ENCODE measurements at regions not wholly inside any gene's neighbourhood (a gene's known extent, or its start where the extent isn't known, plus 50 kb on each side); places are given as distances from the start of the nearest gene placed in this dataset.

DNA sequence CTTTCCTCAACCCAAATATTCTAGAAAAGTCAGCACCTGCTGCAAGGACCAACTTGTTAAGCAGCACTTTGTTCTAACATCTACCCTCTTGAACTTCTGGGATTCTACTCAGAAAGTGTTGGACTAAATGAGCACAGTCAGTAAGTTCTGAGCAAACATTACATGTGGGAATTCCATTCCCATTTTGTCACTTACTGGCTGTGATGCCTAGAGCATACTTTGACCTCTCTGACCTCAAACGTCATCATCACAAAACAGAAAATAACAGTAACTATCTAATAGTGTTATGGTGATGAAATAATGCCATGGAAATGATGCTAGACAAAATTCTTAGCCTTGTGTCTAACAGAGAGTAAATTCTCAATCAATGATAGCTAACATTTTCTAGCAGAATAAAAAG, 829.4 kb downstream of the EPHA7 start:
- no peak for DNase-seq

DNA sequence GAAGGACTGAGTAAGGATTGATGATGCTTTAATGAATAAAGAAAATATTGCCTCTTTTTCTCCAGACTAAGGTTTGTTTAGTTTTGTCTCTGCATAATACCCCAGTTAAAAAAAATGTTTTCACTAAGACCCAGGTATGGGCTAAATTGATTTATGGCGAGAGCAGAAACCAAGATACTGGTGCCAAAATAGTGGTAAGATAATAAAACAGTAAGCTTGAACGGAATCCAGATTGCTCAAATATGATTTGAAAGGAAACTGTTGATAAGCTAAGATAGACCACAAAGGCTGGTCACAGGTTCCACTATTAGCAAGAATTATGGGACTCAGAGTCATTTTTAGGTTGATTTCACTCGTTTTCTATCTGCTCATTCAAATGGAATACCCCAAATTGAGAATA, 831.2 kb downstream of the EPHA7 start:
- DNase-seq, result no peak

DNA sequence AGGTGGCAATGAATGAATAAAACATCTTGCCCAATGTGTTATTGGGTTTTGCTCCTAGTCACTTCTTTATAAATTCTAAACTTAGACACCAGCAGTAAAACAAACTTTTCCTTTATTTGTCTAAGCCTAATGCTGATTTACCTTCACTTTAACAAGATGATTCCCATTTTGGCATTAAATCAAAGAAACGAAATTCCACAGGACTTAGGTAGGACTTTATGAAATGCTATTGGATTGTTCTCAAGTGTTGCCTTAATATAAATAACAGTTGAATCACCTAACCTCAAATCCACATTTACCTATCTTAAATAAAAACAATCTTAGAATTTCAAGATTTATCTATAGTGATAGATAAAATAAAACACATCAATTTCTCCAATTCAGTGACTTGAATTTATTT, 831.8 kb downstream of the EPHA7 start:
- no peak for DNase-seq

DNA sequence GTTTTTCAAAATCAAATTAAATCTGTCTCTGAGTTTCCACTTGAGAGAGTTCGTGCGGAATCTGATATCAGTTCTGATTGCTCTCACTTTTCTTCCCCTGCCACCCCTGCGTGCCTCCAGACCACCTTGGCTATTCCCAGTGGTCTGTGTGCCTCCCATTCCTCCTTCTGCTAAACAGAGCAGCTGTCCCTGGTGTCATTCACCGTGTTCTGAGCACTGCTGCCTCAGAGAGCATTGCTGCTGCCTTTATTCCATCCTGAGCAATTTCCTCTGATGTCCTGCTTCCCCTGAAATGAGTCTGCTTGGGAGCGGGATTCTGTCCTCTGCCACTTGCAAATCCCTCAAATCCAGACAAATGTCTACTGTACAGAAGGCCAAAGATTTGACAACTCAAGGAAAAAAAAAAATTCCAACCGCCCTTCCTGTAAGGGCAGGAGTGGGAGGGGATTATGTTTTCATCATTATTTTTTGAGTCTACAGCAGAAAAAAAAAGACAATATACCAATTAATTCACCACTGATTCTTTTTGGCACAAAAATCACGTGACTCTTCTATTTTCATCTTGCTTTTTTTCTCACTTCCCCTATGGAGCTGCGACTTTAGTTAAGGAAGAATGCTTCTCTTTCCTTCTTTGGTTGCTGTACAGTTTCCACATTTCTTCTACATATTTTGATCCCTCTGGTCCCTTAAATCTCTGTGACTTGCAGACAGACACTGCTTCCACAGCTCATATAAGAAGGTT, 833.0 kb downstream of the EPHA7 start:
- DNase-seq, result no peak

DNA sequence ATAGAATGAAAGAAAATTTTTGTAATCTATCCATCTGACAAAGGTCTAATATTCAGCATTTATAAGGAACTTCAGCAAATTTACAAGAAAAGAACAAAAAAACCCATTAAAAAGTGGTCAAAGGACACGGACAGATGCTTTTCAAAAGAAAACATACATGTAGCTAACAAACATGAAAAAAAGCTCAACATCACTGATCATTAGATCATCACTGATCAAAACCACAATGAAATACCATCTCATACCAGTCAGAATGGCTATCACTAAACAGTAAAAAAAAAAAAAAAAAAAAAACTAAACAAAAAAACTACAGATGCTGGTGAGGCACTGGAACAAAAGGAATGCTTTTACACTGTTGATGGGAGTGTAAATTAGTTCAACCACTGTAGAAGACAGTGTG, 837.1 kb downstream of the EPHA7 start:
- DNase-seq, result no peak

DNA sequence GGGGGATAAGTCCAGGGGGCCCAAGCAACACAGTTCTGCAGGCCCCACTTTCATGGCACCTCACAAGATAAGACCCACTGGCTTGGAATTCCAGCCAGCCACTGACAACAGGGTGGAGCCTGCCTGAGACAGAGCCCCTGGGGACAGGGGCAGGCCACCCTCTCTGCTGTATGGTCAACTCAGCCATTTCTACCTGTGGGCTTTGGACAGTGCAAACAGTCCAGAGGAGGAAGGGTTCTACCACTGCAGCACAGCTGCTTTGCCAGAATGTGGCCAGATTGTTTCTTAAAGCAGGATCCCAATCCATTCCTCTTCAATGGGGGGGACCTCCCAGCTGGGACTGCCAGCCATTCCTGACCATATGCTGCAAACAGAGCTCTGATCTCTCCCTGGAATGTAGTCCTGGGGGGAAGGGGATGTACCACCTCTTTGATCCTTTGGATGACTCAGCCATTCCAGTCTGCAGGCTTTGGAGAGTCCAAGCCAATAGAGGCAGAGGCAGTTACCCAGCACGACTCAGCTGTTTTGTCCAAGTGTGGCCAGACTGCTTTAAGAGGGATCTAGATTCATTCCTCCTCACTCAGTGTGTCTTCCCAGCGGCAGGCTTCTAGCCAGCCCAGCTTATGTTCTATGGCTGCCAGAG, 842.2 kb downstream of the EPHA7 start:
- no peak for DNase-seq

DNA sequence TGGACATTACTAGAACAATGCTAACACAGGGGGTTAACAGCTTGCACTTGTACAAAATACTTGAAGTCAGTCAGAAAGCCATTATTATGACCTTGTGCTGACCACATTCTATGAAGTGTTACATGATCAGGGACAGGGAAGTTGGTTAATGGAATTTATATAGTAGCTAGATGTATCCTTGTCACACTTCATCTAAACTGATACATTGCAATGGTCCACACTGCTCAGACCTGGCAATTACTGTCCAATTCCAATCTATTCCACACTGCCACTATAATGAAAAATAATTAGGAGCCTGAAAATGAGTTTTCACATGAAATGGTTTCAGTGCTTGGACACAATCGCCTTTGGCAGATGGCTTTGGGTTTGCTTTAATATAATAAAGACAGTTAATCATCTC, 850.8 kb downstream of the EPHA7 start:
- no peak for DNase-seq

DNA sequence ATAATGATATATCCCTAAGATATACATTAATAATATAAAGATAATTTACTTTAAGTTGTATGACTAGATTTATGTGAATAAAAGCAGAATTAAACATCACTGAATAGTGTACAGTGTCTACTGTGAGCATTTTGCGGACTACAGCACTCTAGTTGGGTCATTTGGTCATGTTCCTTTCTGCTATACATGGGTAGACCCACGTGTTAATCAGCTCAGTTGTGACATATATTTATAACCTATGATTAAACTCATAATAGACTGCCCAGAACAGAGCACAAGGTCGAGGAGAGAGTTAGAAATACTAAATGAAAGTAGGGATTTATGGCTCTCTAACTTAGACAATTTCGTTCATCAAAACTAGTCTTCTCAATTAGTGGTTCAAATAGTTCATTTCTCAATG, 852.7 kb downstream of the EPHA7 start:
- DNase-seq, result no peak

DNA sequence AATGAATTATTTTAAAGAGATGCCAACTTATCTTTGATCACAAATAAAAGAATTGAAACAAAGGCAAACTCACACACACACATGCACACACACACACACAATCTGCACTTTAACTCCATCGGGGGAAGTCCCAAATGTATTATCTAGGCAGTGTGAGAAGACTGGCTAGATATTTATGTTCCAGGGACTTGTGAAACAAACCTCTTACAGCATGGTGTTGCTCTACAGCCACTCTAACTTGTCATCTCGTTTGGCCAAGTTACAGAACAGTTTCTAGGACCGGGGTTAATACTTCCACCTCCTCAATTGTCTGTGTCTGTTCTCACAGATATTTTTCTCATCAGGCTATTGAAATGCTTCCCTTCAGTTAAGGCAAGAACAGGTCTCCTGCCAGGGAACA, 855.0 kb downstream of the EPHA7 start:
- DNase-seq, result no peak

DNA sequence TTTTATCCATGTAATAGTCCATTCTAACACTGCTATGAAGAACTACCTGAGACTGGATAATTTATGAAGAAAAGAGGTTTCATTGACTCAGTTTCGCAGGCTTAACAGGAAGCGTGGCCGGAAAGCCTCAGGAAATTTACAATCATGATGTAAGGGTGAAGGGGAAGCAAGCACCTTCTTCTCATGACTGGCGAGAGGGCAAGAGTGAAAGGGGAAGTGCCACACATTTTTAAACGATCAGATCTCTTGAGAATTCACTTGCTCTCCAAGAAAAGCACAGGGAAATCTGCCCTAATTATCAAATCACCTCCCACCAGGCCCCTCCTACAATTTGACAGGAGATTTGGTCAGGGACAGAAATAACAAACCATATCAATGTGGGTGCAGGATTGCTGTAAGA, 859.7 kb downstream of the EPHA7 start:
- no peak for DNase-seq

DNA sequence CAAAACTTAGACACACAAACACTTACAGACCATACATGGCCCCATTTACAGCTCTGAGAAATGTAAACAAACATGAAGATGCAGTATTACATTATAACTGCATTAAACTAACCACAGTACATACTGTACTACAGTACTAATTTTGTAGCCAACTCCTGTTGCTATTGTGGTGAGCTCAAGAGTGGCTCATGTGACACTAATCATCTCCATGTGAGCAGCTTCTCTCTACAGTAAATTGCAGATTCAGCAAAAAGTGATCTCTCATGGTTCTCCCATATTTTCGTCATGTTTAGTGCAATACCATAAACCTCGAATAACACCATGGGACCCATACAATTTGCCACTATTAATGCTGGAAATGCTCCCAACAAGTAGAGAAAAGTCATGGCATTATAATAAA, 860.4 kb downstream of the EPHA7 start:
- no peak for DNase-seq

DNA sequence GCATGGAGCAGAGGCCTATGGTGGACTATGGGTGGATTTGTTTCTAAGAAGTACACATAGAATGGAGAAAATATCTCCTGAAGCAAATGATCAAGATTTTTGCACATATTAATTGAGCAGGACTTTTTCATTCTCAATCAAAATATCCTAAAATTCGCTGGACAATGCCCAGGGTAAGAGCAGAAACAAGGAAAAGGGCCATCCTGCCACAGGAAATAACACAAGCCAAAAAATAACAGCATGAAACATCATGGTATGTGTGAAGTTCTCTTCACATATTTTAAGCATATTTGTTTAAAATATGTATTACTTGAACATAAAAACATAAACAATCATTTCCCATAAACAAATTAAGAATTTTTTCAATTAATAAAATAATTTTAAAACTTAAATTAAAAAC, 868.9 kb downstream of the EPHA7 start:
- no peak for DNase-seq

DNA sequence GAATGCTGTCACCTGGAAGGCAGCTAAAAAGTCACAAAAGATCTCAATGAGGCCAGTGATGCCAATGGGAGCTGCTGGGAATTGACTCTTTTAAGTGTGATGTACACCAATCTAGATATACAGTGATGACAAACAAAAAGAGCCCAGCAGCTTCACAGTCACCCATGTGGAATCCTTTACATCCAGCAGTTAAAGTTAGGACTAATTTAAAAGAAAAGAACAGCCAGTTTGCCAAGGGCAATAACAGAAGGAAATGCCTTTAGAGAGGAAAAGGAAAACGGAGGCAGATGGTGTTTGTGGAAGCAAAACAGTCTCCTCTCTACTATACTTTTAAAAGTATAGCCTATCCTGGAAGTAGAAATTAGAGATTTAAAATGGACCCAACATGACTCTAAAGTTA, 873.5 kb downstream of the EPHA7 start:
- DNase-seq, result no peak

DNA sequence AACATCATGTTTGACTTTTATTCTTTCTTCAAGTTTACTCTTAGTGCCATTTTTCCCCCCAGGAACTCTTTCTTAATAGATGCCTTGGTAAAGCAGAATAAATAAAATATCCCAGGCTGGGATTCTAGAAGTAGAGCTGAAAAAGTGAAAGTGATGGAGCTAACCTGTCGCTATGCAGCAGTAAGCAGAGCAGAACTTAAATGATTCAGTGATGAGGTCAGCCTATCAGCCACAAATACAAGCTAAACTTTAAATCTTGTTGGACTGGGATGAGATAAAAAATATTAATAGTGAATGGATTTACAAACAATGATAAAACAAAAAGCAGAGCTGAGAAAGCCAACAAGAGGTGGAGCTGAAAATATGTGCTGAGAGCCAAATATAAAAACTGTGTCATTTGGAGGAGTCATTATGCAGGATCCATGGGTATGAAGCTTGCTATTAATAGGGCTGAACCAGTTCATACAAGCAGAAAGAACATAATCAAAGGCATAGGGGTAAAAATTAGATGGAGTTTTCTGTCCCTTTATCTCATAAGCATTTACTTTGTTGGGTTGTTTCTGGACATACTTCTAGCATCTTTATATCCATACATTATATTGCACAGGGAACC, 877.8 kb downstream of the EPHA7 start:
- no peak for DNase-seq

DNA sequence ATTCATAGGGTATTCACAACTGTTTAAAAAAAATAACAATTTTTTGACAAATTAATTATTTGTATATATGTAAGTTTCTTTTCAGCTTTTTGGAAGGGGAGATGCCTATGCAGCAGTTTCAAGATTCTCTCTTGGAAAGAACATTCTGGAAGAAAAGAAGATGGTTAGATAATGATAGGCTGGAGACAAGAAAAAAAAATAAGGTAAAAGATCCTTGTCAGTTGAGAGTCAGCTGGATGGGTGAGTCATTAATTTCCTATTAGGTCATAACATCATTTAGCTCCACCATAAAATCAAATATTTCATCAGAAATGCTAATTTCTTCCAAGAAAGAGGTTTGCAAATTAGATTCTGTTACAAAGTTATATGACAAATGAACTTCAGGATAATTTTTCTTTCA, 880.4 kb downstream of the EPHA7 start:
- DNase-seq, result no peak

DNA sequence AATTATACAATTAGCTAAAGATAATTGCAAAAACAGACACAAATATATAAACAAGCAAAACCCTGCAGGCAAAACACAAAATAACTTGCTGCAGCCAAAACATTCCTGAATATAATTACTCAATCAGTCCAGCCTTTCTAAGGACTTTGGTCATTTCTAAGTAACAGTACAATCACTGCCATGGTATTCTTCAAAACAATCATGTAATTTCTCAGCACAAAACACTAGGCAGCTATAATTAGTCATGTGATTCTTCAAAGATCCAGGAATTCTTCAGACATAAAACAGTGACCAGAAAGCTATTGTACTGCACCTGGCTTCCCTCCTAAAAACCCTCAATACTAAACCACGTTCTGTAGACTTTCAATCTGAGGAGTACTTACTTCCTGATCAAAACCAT, 881.1 kb downstream of the EPHA7 start:
- DNase-seq, result no peak

DNA sequence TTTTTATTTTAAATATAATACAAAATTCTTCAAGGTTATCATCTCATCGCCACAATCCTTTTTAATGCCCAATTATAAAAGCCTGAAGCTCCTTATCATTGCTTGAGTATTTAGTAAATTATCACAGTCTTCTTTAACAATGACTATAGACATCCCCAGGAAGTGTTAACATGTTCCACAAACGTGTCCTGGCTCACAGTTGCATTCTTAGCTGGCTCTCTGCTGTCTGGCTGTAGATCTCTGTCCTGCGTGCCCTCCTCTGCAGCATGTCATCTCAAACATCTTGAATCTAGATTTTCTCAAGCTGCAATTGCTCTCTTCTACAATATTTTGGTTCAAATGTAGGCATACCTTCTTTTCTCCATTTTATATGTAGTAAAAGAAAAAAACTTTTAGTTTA, 885.2 kb downstream of the EPHA7 start:
- DNase-seq, result no peak

DNA sequence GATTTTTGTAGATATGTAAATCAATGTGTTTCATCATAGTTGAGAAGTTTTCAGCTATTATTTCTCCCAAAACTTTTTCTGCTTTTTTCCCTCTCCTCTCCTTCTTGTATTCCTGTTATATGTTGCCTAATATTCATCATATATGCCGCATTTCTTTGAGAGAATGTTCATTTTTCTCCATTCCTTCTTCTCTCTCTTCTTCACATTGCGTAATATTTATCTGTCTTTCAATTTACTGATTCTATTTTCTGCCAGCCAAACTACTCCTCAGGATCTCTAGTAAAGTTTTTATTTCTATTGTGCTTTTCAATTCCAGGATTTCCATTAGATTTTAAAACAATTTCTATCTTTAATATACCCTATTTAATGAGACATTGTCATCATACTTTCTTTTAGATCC, 896.8 kb downstream of the EPHA7 start:
- no peak for DNase-seq

DNA sequence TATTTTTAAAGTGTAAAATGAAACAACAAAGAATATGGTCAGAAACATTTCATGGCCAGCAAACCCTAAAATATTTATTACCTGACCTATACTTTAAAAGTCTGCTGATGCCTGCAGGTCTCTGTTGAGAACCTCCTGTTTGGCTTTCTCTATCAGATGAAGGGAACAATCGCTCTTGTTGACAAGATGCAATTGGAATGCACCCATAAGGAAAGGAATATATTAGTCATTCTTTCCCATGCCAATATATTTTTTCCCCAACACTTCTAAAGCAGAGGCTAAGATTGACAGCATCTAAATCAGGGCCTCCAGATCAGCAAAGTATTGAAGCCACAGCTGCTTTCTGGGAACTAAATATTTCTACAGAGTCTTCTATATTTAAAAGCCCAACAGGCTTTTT, 897.8 kb downstream of the EPHA7 start:
- no peak for DNase-seq

DNA sequence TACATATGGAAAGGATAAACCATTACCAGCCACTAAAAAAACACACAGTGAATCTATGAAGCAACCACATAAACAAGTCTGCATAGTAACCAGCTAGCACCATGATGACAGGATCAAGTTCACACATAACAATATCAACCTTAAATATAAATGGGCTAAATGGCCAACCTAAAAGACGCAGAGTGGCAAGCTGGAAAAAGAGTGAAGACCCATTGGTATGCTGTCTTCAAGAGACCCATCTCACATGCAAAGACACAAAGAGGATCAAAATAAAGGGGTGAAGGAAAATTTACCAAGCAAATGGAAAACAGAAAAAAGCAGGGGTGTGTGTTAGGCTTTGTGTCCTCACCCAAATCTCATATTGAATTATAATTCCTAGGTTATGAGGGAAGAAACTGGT, 909.2 kb downstream of the EPHA7 start:
- no peak for DNase-seq

DNA sequence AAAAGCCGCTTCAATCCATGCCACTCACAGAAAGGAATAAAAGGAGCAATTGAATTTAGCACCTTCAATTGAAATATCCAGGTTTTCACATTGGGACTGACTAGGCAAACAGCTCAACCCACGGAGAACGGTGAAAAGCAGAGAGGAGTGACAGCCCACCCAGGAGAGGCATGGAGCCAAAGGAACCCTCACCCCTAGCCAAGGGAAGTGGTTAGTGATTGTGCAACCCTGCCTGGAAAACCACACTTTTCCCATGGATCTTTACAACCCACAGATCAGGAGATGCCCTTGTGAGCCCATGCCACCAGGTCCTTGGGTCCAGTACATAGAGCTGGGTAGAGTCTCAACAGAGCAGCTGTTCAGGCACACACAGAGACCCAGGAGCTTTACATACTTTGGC, 911.8 kb downstream of the EPHA7 start:
- no peak for DNase-seq

DNA sequence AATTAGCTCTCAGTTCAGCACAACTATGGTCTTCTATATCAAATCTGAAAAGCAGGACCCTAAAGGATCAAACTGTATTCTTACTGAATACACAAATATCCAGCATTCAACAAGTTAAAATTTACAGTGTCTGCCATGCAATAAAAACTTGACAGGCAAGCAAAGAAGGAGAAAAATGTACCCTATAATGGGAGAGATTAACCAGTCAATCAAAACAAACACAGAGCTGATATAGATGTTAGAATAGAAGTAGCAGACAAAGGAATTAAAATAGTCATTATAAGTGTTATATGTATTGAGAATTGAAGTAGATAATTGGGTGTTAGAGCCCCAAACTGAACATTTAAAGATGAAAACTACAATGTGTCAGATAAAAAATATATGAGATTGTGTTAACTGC, 914.9 kb downstream of the EPHA7 start:
- DNase-seq, result no peak

DNA sequence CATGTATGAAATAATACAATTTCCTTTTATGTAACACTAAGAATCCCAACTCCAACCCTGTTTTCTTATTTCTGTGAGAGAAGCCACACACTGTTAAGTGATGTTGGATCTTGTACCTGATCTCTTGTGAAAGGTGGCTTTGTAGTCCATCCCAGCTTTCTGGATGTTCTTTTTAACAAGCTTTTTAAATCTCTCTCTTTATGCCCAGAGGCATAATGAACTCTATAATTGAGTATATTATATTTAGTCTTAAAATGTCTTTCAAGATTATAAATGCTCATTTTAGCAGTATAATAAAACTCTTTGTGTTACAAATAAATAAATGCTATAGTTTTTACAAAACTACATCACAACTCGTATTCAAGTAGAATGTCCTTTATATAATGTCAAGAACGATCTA, 922.1 kb downstream of the EPHA7 start:
- DNase-seq, result no peak

DNA sequence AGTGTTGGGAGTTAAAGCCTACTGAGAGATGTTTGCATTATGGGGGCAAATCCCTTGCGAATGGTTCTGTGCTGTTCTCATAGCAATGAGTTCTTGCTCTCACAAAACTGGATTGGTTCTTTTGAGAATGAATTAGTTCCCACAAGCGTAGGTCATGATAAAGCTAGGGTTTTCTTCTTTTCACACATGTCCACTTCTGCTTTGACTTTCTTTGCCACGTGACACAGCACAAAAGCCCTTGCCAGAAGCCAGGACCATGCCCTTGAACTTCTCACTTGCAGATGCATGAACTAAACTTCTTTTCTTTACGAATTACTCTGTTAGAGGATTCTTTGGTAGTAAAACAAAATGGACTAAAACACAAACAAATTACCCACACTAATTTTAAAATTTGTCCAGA, 922.8 kb downstream of the EPHA7 start:
- DNase-seq, result no peak

DNA sequence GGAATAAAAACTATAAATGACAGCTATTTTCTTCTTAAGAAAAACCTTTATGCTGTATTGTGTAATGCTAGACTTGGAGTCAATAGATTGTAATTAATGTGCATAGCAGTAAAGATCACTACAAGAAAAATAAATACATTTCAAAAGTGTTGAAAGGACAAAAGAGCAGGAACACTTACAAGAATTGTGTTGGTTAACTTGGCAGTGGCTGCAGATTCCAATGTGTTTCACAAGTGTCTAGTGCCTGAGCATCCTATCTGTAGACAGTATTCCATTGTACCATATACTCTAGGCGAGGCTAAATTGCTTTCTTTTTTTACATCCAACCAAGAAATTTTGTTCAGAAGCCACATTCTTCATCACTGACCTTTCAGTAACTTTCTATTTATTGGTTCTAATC, 924.1 kb downstream of the EPHA7 start:
- DNase-seq, result no peak
